ENCODE measurements at regions not wholly inside any gene's neighbourhood (a gene's known extent, or its start where the extent isn't known, plus 50 kb on each side); places are given as distances from the start of the nearest gene placed in this dataset.

DNA sequence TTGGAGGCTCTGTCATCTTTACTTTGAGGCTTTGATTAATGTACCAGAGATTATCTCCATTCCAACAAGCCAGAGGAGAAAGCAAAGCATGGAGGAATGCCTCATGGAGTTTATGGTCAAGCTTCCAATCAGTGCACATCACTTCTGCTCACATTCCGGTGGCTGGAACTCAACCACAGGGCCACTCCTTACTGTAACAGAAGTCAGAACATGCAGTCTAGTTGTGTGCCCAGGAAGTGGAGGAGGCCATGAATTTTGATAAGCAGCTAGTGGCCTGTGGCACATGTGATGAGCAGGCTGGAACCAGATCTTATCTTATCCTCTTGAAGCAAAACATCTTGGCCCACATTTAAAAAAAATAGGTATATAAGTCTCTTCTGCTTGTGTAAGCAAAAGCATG is 258.9 kb upstream of the ARHGAP20 start:
- no peak overlapping the region for H3K4me2 ChIP-seq
- Mint-ChIP-seq H3K4me3 (no peak overlapping the region), H3K27ac (no peak overlapping the region), H3K9me3 (no peaks in the 10 kb centered on the region), H3K4me1 (peaks cover 12% of the 10 kb centered on the region), H3K36me3 (no peaks in the 10 kb centered on the region), H3K27me3 (ENCODE audit: insufficient read depth, low read depth) (no peaks in the 10 kb centered on the region)
- DNase-seq (ENCODE audit: low spot score): no peak
- no peak overlapping the region for H3K27ac ChIP-seq
- H3K9ac ChIP-seq: no peak overlapping the region
- H4K20me1 ChIP-seq (ENCODE audit: low read depth): no peaks in the 10 kb centered on the region
- no peaks in the 10 kb centered on the region for H3K79me2 ChIP-seq (ENCODE audit: low read depth)
- no peaks in the 10 kb centered on the region for H3K36me3 ChIP-seq
- no peak overlapping the region for H2AFZ ChIP-seq (replicated peaks)
- no peak overlapping the region for H3K4me3 ChIP-seq
- TF ChIP-seq EZH2phosphoT487 (IDR thresholded peaks at IDR 0.05): no peak
- TF ChIP-seq, protein P1, sequence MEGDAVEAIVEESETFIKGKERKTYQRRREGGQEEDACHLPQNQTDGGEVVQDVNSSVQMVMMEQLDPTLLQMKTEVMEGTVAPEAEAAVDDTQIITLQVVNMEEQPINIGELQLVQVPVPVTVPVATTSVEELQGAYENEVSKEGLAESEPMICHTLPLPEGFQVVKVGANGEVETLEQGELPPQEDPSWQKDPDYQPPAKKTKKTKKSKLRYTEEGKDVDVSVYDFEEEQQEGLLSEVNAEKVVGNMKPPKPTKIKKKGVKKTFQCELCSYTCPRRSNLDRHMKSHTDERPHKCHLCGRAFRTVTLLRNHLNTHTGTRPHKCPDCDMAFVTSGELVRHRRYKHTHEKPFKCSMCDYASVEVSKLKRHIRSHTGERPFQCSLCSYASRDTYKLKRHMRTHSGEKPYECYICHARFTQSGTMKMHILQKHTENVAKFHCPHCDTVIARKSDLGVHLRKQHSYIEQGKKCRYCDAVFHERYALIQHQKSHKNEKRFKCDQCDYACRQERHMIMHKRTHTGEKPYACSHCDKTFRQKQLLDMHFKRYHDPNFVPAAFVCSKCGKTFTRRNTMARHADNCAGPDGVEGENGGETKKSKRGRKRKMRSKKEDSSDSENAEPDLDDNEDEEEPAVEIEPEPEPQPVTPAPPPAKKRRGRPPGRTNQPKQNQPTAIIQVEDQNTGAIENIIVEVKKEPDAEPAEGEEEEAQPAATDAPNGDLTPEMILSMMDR (IDR thresholded peaks at IDR 0.05): no peak
- no peak for TF ChIP-seq EZH2 (IDR thresholded peaks at IDR 0.05)
- H3K4me1 ChIP-seq: peaks cover 10% of the 10 kb centered on the region
- H3K27me3 ChIP-seq: no peaks in the 10 kb centered on the region
- no peaks in the 10 kb centered on the region for H3F3A ChIP-seq (ENCODE audit: low read depth)
- no peaks in the 10 kb centered on the region for H3K9me3 ChIP-seq (ENCODE audit: low read depth)

DNA sequence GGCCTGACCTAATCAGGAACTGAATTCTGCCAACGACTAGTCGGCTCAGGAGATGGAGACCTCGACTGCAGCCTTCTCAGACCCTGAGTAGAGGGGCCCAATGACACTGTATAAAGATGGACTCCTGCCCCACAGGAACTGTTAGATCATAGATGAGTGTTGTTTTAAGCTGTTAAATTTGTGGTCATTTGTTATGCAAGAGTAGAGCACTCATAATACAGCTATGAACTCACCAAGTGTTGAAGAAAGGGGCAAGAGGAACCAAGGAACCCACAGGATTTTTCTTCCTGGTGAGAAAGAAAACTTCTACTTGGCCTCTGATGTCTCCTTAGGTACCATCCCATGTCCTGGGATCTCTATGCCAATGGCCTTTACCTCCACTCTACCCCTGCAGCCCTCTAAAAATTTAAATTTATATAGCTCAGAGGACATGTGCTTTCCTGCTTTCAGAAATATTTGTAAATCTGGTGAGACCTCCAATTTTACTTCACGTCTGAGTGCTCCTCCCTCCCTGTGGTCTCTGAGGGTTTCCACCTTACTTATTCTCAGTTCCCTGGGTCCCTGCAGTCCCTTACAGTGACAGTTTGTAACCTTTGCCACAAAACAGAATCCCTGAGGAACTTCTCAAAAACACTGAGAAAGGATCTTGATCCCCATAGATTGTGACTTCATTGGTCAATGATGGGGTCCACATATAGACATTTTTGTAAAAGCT is 256.3 kb upstream of the ARHGAP20 start:
- no peak for DNase-seq (ENCODE audit: low spot score)
- no peak overlapping the region for H2AFZ ChIP-seq (replicated peaks)
- TF ChIP-seq EZH2phosphoT487 (IDR thresholded peaks at IDR 0.05) (no peak), EZH2 (IDR thresholded peaks at IDR 0.05) (no peak)
- TF ChIP-seq, protein P1 (IDR thresholded peaks at IDR 0.05): no peak
- no peak overlapping the region for H3K9ac ChIP-seq
- H3K27me3 ChIP-seq: no peaks in the 10 kb centered on the region
- no peak overlapping the region for H3K4me3 ChIP-seq
- Mint-ChIP-seq H3K9me3 (no peaks in the 10 kb centered on the region), H3K27me3 (ENCODE audit: insufficient read depth, low read depth) (no peaks in the 10 kb centered on the region), H3K27ac (no peak overlapping the region), H3K4me1 (peaks cover 8% of the 10 kb centered on the region), H3K36me3 (no peaks in the 10 kb centered on the region), H3K4me3 (no peak overlapping the region)
- no peaks in the 10 kb centered on the region for H4K20me1 ChIP-seq (ENCODE audit: low read depth)
- no peaks in the 10 kb centered on the region for H3K9me3 ChIP-seq (ENCODE audit: low read depth)
- peaks cover 10% of the 10 kb centered on the region for H3K4me1 ChIP-seq
- H3K79me2 ChIP-seq (ENCODE audit: low read depth): no peaks in the 10 kb centered on the region
- no peak overlapping the region for H3K4me2 ChIP-seq
- no peaks in the 10 kb centered on the region for H3F3A ChIP-seq (ENCODE audit: low read depth)
- H3K27ac ChIP-seq: no peak overlapping the region
- no peaks in the 10 kb centered on the region for H3K36me3 ChIP-seq

DNA sequence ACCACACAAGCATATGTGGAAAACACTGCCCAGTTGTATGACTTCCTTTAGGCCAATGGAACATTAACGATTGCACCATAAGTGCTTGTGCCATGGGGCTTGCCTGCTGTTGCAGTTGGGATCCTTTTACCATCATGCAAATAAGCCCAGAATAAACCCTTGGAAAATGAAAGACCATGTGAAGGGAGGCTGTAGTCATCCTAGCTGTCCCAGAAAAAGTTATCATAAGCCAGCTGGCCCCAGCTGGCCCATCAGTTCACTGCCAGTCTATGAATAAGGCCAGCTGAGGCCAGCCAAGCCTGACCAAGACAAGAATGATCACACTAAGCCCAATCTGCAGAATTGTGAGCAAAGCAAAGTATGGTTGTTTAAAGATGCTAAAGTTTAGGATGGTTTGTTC is 253.9 kb upstream of the ARHGAP20 start:
- Histone ChIP-seq H3K79me2 (ENCODE audit: low read depth) (no peaks in the 10 kb centered on the region), H3F3A (ENCODE audit: low read depth) (no peaks in the 10 kb centered on the region), H3K27ac (no peak overlapping the region), H3K4me2 (no peak overlapping the region), H3K9ac (no peak overlapping the region), H4K20me1 (ENCODE audit: low read depth) (no peaks in the 10 kb centered on the region), H3K27me3 (no peaks in the 10 kb centered on the region), H3K4me1 (peaks cover 10% of the 10 kb centered on the region), H3K9me3 (ENCODE audit: low read depth) (no peaks in the 10 kb centered on the region), H3K36me3 (no peaks in the 10 kb centered on the region), H2AFZ (replicated peaks) (no peak overlapping the region), H3K4me3 (no peak overlapping the region)
- Mint-ChIP-seq H3K36me3 (no peaks in the 10 kb centered on the region), H3K27me3 (ENCODE audit: insufficient read depth, low read depth) (peaks cover 2% of the 10 kb centered on the region), H3K27ac (no peak overlapping the region), H3K9me3 (no peaks in the 10 kb centered on the region), H3K4me3 (no peak overlapping the region), H3K4me1 (peaks cover 6% of the 10 kb centered on the region)
- TF ChIP-seq, protein P1 (IDR thresholded peaks at IDR 0.05): no peak
- no peak for TF ChIP-seq EZH2phosphoT487 (IDR thresholded peaks at IDR 0.05)
- no peak for TF ChIP-seq EZH2 (IDR thresholded peaks at IDR 0.05)
- no peak for DNase-seq (ENCODE audit: low spot score)
